IMR-90 (cell line): ENCODE measurements at regions not wholly inside any gene's neighbourhood (a gene's known extent, or its start where the extent isn't known, plus 50 kb on each side); places are given as distances from the start of the nearest gene placed in this dataset.

ENCODE experiments used
- ATAC-seq: fragments of 200-7000 bp; cut with Tn5 transposase; 2 replicates; pipeline ENCODE4 v1.9.1; 2020; ENCODE audit warnings: low read depth, mild to moderate bottlenecking, moderate library complexity
- BruUV-seq: library from RNA; stranded (reverse); fragments of 400-500 nt; replicated peaks from 2 replicates; lab custom pipeline; 2021; lab: Mats Ljungman, UMichigan
- CTCF ChIA-PET: fragments of 300-600 bp; formaldehyde crosslinking; extraction: SDS; loops from one replicate; lab custom pipeline; 2021; ENCODE audit warnings: antibody characterized with exemption; lab: Yijun Ruan, JAX
- POLR2A ChIA-PET: fragments of 300-600 bp; sonication (Branson Sonifier 250); formaldehyde crosslinking; loops from one replicate; lab custom pipeline; 2022; ENCODE audit warnings: antibody characterized with exemption; ENCODE audit not compliant: unreplicated experiment; lab: Charles Lee
- DNase-seq: peaks from one replicate; pipeline ENCODE4 v3.0.0; 2013
- H2AFZ ChIP-seq: replicated peaks from 2 replicates; pipeline ENCODE3; 2013; ENCODE audit warnings: low read length, mild to moderate bottlenecking; ENCODE audit not compliant: poor library complexity
- H2AK5ac ChIP-seq: 2 replicates; pipeline ENCODE4 v1.6.1; 2013; ENCODE audit warnings: low read depth, low read length, inconsistent platforms
- H2AK9ac ChIP-seq: replicated peaks from 2 replicates; pipeline ENCODE3; 2013; ENCODE audit warnings: mild to moderate bottlenecking, low read depth, low read length, moderate library complexity; ENCODE audit not compliant: poor library complexity
- H2BK120ac ChIP-seq: 2 replicates; pipeline ENCODE4 v1.6.1; 2013; ENCODE audit warnings: low read depth, low read length, inconsistent platforms
- H2BK15ac ChIP-seq: 3 replicates; pipeline ENCODE4 v1.6.1; 2013; ENCODE audit warnings: low read depth, low read length, inconsistent platforms
- H2BK20ac ChIP-seq: 2 replicates; pipeline ENCODE4 v1.6.1; 2013; ENCODE audit warnings: low read depth, mild to moderate bottlenecking, inconsistent platforms, low read length, moderate library complexity
- H2BK5ac ChIP-seq: 2 replicates; pipeline ENCODE4 v1.6.1; 2013; ENCODE audit warnings: mild to moderate bottlenecking, low read depth, low read length, inconsistent platforms; ENCODE audit not compliant: poor library complexity, severe bottlenecking
- H3K14ac ChIP-seq: replicated peaks from 2 replicates; pipeline ENCODE4 v1.6.1; 2013; ENCODE audit warnings: low read depth, low read length, inconsistent platforms
- H3K18ac ChIP-seq: 2 replicates; pipeline ENCODE4 v1.6.1; 2013; ENCODE audit warnings: low read depth, low read length, control low read depth
- H3K23ac ChIP-seq: 2 replicates; pipeline ENCODE4 v1.6.1; 2013; ENCODE audit warnings: low read depth, low read length, inconsistent platforms
- H3K27ac ChIP-seq: 2 replicates; pipeline ENCODE4 v1.5.1; 2013; ENCODE audit warnings: mild to moderate bottlenecking, control low read depth, low read length; ENCODE audit not compliant: insufficient read depth
- H3K27me3 ChIP-seq: 2 replicates; pipeline ENCODE4 v1.6.1; 2013; ENCODE audit warnings: low read length; ENCODE audit not compliant: control insufficient read depth, insufficient read depth
- H3K36me3 ChIP-seq: 2 replicates; pipeline ENCODE4 v1.6.1; 2013; ENCODE audit warnings: low read length, mixed read lengths; ENCODE audit not compliant: control insufficient read depth, insufficient read depth
- H3K4ac ChIP-seq: 2 replicates; pipeline ENCODE4 v1.6.1; 2013; ENCODE audit warnings: low read depth, low read length, inconsistent platforms
- H3K4me1 ChIP-seq: 2 replicates; pipeline ENCODE4 v1.6.1; 2013; ENCODE audit warnings: low read length, mixed read lengths; ENCODE audit not compliant: control insufficient read depth, insufficient read depth
- H3K4me2 ChIP-seq: 2 replicates; pipeline ENCODE4 v1.6.1; 2013; ENCODE audit warnings: low read depth, mild to moderate bottlenecking, control low read depth, low read length, moderate library complexity
- H3K4me3 ChIP-seq: 2 replicates; pipeline ENCODE4 v1.5.1; 2013; ENCODE audit warnings: low read depth, mild to moderate bottlenecking, control low read depth, low read length, moderate library complexity; ENCODE audit not compliant: insufficient read depth
- H3K56ac ChIP-seq: 2 replicates; pipeline ENCODE4 v1.6.1; 2013; ENCODE audit warnings: low read length, inconsistent platforms; ENCODE audit not compliant: insufficient read depth; ENCODE audit errors: extremely low read depth
- H3K79me1 ChIP-seq, 2 experiments: 2 replicates each; pipeline ENCODE4 v1.6.1; 2013; ENCODE audit warnings: low read length in 2 of 2, inconsistent platforms in 1 of 2, low read depth in 1 of 2
- H3K9ac ChIP-seq: 2 replicates; pipeline ENCODE4 v1.6.1; 2013; ENCODE audit warnings: low read depth, low read length, control low read depth
- H3K9me1 ChIP-seq: 2 replicates; pipeline ENCODE4 v1.6.1; 2013; ENCODE audit warnings: low read length, inconsistent platforms; ENCODE audit not compliant: insufficient read depth
- H3K9me3 ChIP-seq: 2 replicates; pipeline ENCODE4 v1.6.1; 2013; ENCODE audit warnings: low read length; ENCODE audit not compliant: control insufficient read depth, insufficient read depth
- H4K20me1 ChIP-seq: 2 replicates; pipeline ENCODE4 v1.6.1; 2013; ENCODE audit warnings: low read length, inconsistent platforms; ENCODE audit not compliant: insufficient read depth
- H4K5ac ChIP-seq: 2 replicates; pipeline ENCODE4 v1.6.1; 2013; ENCODE audit warnings: mild to moderate bottlenecking, low read depth, low read length, control low read depth
- H4K8ac ChIP-seq, 2 experiments: 2 replicates each; pipeline ENCODE4 v1.6.1; 2013; ENCODE audit warnings: low read depth in 2 of 2, low read length in 2 of 2, control low read depth in 1 of 2, inconsistent platforms in 1 of 2
- H4K91ac ChIP-seq: 2 replicates; pipeline ENCODE4 v1.6.1; 2013; ENCODE audit warnings: low read depth, low read length, inconsistent platforms; ENCODE audit not compliant: insufficient read depth
- CTCF ChIP-seq: conservative IDR thresholded peaks from 2 replicates; pipeline ENCODE4 v1.5.1; 2012; ENCODE audit warnings: mild to moderate bottlenecking, low read depth, low read length, improper control_type of control experiment
- ELK1 ChIP-seq: fragments of 150-350 bp; IDR thresholded peaks from 2 replicates; pipeline ENCODE4 v1.6.1; 2016; ENCODE audit warnings: low read depth, mild to moderate bottlenecking, low read length, moderate library complexity, borderline replicate concordance
- FOS ChIP-seq: fragments of 150-350 bp; IDR thresholded peaks from 2 replicates; pipeline ENCODE4 v1.6.1; 2016; ENCODE audit warnings: low read depth, low read length
- MAZ ChIP-seq: IDR thresholded peaks from 2 replicates; pipeline ENCODE4 v1.6.1; 2012; ENCODE audit warnings: low read depth, mild to moderate bottlenecking, low read length, improper control_type of control experiment, moderate library complexity, borderline replicate concordance
- WGBS, 2 experiments: methylation state at CpG; one replicate each; pipeline versions ENCODE4 v1.1.5 to v1.1.7; 2013; ENCODE audit warnings: missing lambda C conversion rate in 2 of 2; ENCODE audit not compliant: insufficient read length in 1 of 2; ENCODE audit errors: extremely low coverage in 2 of 2; 5-methylcytosine and 5-hydroxymethylcytosine counted together
- dilution Hi-C: fragments of 300-500 bp; cut with HindIII; formaldehyde crosslinking; loops from one replicate; pipeline ENCODE4 v1.14.3; 2018; ENCODE audit warnings: low sequenced_read_pairs; ENCODE audit not compliant: unreplicated experiment
- in situ Hi-C: fragments of 300-500 bp; cut with MboI; formaldehyde crosslinking; loops from 3 replicates; pipeline ENCODE4 v1.14.3; 2019; ENCODE audit warnings: low sequenced_read_pairs, inconsistent platforms, mixed read lengths
- intact Hi-C: fragments of 100-400 bp; cut with micrococcal nuclease; formaldehyde crosslinking; loops from 2 replicates; pipeline ENCODE4 v1.10.0; 2022

GRCh38 chr1:104163912-104164476 is 414.3 kb downstream of the AMY1C start:
- Histone ChIP-seq H2AK9ac (no peak overlapping the region), H3K27me3 (no peaks in the 10 kb centered on the region), H3K4me1 (no peaks in the 10 kb centered on the region), H4K5ac (no peak overlapping the region), H2BK20ac (no peak overlapping the region), H2BK5ac (no peak overlapping the region), H2AFZ (no peak overlapping the region), H3K4me3 (no peak overlapping the region), H4K20me1 (no peaks in the 10 kb centered on the region), H2AK5ac (no peak overlapping the region), H3K4ac (no peak overlapping the region), H3K9me3 (peaks cover 3% of the 10 kb centered on the region; the same call in 1 of the 2 replicates), H4K91ac (no peak overlapping the region), H3K4me2 (no peak overlapping the region), H3K27ac (no peak overlapping the region), H3K18ac (no peak overlapping the region), H3K23ac (no peak overlapping the region), H2BK15ac (no peak overlapping the region), H3K9me1 (no peaks in the 10 kb centered on the region), H3K79me1 (no peaks in the 10 kb centered on the region), H3K14ac (no peak overlapping the region), H3K36me3 (no peaks in the 10 kb centered on the region), H3K9ac (no peak overlapping the region), H3K56ac (no peak overlapping the region), H4K8ac (no peak overlapping the region), H2BK120ac (no peak overlapping the region)
- TF ChIP-seq FOS (no peak), MAZ (no peak), CTCF (no peak), ELK1 (no peak)
- ATAC-seq (no peak), DNase-seq (no peak)
- in situ Hi-C loops = no loop called here
- ChIA-PET POLR2A (no interaction called here), CTCF (no interaction called here)
- no CpG with 5 or more reads among the region's 3 CpGs for WGBS, 2 experiments
- BruUV-seq = no TSS peak
- dilution Hi-C loops = no loop called here
- intact Hi-C loops = no loop called here
